ENCODE measurements at regions not wholly inside any gene's neighbourhood (a gene's known extent, or its start where the extent isn't known, plus 50 kb on each side); places are given as distances from the start of the nearest gene placed in this dataset.

DNA sequence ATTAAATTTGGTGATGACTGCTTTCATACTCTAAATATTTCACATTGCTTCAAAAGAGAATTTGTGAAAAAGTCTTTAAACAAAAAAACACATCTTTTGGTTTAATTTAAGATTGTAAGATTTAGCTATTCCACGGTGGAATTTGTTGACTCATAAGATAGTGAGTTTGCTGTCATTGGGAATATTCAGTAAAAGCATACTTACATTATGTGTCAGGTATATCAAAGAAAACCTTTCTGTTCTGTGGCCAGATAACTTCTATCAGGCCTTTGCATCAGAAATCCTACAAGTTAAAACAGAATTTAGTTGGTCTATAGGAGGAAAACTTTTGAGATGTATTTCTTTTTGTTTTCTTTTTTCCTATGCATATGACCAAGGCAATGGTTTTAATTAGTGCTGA lies 148.8 kb upstream of the E2F7 start:
- no peak for DNase-seq (ENCODE audit: extremely low read depth in 1 of 4, low spot score in 3 of 4)
- POLR2A ChIA-PET, result no interaction called here
- Histone ChIP-seq H4K20me1 (replicated peaks; ENCODE audit: control insufficient read depth, insufficient read depth, low read length) (no peaks in the 10 kb centered on the region), H3K4me3 (no peak overlapping the region), H3K4me2 (ENCODE audit: insufficient read depth, low read length) (no peak overlapping the region), H3K27me3 (ENCODE audit: control insufficient read depth in 2 of 2, insufficient read depth in 2 of 2, low read length in 2 of 2) (no peaks in the 10 kb centered on the region), H3K9ac (ENCODE audit: insufficient read depth in 1 of 2, low read depth in 2 of 2, low read length in 2 of 2) (no peak overlapping the region), H3K36me3 (ENCODE audit: control insufficient read depth, insufficient read depth, low read length) (no peaks in the 10 kb centered on the region), H2AFZ (ENCODE audit: low read depth, low read length) (no peak overlapping the region), H3K4me1 (replicated peaks in 1 of 2; ENCODE audit: control insufficient read depth in 2 of 2, insufficient read depth in 2 of 2, low read length in 2 of 2) (no peaks in the 10 kb centered on the region), H3K79me2 (ENCODE audit: control insufficient read depth, insufficient read depth, low read length) (no peaks in the 10 kb centered on the region), H3K9me1 (ENCODE audit: control insufficient read depth, insufficient read depth, low read length) (no peaks in the 10 kb centered on the region), H3K27ac (ENCODE audit: extremely low read depth, low read depth, low read length) (no peak overlapping the region), H3K9me3 (replicated peaks; ENCODE audit: control insufficient read depth, insufficient read depth, low read depth, low read length) (no peaks in the 10 kb centered on the region)
- no peak for ATAC-seq
- CTCF ChIA-PET (ENCODE audit: low intra/inter-chr PET ratio), result no interaction called here
- no peak for FAIRE-seq
- in situ Hi-C loops (cut with MboI), result no loop called here
- intact Hi-C loops (cut with micrococcal nuclease), result no loop called here
- TF ChIP-seq ZNF583 (CRISPR knock-in tag; IDR thresholded peaks at IDR 0.05), result no peak
- no peak for TF ChIP-seq SRSF9 (IDR thresholded peaks at IDR 0.05; ENCODE audit: borderline replicate concordance, low read depth, low read length)
- no peak for TF ChIP-seq KAT2B (IDR thresholded peaks at IDR 0.05; ENCODE audit: low read depth, low read length)
- TF ChIP-seq SRF (CRISPR knock-in tag; IDR thresholded peaks at IDR 0.05), result no peak
- no peak for TF ChIP-seq MEF2D (tag; conservative IDR thresholded peaks at IDR 0.05; ENCODE audit: low read depth)
- BruUV-seq (replicated peaks), result no TSS peak
- 0% methylated on average over 1 of the region's 1 CpG for WGBS (ENCODE audit: insufficient coverage, low coverage, missing lambda C conversion rate)

DNA sequence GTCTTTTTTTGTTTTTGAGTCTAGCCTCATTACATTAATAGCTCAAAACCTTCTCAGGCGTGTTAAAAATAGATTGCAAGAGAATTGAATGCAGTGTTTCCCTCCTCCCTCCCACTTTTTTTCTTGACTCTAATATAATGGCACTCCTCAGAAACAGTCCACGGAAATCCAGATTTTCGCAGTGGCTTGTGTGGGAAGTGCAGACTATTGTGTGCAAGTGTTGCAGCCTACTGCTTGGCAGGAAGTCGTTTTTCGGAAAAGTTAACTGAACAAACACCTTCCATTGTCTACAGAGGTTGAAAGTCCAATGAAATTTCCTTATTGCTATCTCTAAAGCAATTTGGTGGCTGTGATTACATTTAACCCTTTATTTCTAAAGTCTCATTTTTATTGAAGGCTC lies 147.9 kb upstream of the E2F7 start:
- WGBS (ENCODE audit: insufficient coverage, low coverage, missing lambda C conversion rate), result 3% methylated on average over 5 of the region's 5 CpGs
- Histone ChIP-seq H3K79me2 (ENCODE audit: control insufficient read depth, insufficient read depth, low read length) (no peaks in the 10 kb centered on the region), H3K9ac (ENCODE audit: insufficient read depth in 1 of 2, low read depth in 2 of 2, low read length in 2 of 2) (no peak overlapping the region), H3K9me3 (replicated peaks; ENCODE audit: control insufficient read depth, insufficient read depth, low read depth, low read length) (no peaks in the 10 kb centered on the region), H3K4me3 (no peak overlapping the region), H3K4me2 (ENCODE audit: insufficient read depth, low read length) (no peak overlapping the region), H3K4me1 (replicated peaks in 1 of 2; ENCODE audit: control insufficient read depth in 2 of 2, insufficient read depth in 2 of 2, low read length in 2 of 2) (no peaks in the 10 kb centered on the region), H2AFZ (ENCODE audit: low read depth, low read length) (no peak overlapping the region), H3K27ac (ENCODE audit: extremely low read depth, low read depth, low read length) (no peak overlapping the region), H3K9me1 (ENCODE audit: control insufficient read depth, insufficient read depth, low read length) (no peaks in the 10 kb centered on the region), H4K20me1 (replicated peaks; ENCODE audit: control insufficient read depth, insufficient read depth, low read length) (no peaks in the 10 kb centered on the region), H3K36me3 (ENCODE audit: control insufficient read depth, insufficient read depth, low read length) (no peaks in the 10 kb centered on the region), H3K27me3 (ENCODE audit: control insufficient read depth in 2 of 2, insufficient read depth in 2 of 2, low read length in 2 of 2) (no peaks in the 10 kb centered on the region)
- BruUV-seq (replicated peaks), result no TSS peak
- DNase-seq (ENCODE audit: extremely low read depth in 1 of 4, low spot score in 3 of 4) (no peak), ATAC-seq (no peak), FAIRE-seq (no peak)
- in situ Hi-C loops (cut with MboI) (no loop called here), intact Hi-C loops (cut with micrococcal nuclease) (no loop called here)
- CTCF ChIA-PET (ENCODE audit: low intra/inter-chr PET ratio), result no interaction called here
- POLR2A ChIA-PET, result interaction anchor here (0.7 kb wide), 1 partner anchor 12 kb away, joined by 5 read pairs; no protein-coding TSS in a partner anchor
- TF ChIP-seq ZNF75A (CRISPR knock-in tag; IDR thresholded peaks at IDR 0.05) (no peak), HCFC1 (IDR thresholded peaks at IDR 0.05; ENCODE audit: low read depth, low read length) (no peak), FOXA1 (IDR thresholded peaks at IDR 0.05; ENCODE audit: borderline replicate concordance) (no peak), ZNF57 (CRISPR knock-in tag; IDR thresholded peaks at IDR 0.05) (no peak)
- TF ChIP-seq, protein P1, sequence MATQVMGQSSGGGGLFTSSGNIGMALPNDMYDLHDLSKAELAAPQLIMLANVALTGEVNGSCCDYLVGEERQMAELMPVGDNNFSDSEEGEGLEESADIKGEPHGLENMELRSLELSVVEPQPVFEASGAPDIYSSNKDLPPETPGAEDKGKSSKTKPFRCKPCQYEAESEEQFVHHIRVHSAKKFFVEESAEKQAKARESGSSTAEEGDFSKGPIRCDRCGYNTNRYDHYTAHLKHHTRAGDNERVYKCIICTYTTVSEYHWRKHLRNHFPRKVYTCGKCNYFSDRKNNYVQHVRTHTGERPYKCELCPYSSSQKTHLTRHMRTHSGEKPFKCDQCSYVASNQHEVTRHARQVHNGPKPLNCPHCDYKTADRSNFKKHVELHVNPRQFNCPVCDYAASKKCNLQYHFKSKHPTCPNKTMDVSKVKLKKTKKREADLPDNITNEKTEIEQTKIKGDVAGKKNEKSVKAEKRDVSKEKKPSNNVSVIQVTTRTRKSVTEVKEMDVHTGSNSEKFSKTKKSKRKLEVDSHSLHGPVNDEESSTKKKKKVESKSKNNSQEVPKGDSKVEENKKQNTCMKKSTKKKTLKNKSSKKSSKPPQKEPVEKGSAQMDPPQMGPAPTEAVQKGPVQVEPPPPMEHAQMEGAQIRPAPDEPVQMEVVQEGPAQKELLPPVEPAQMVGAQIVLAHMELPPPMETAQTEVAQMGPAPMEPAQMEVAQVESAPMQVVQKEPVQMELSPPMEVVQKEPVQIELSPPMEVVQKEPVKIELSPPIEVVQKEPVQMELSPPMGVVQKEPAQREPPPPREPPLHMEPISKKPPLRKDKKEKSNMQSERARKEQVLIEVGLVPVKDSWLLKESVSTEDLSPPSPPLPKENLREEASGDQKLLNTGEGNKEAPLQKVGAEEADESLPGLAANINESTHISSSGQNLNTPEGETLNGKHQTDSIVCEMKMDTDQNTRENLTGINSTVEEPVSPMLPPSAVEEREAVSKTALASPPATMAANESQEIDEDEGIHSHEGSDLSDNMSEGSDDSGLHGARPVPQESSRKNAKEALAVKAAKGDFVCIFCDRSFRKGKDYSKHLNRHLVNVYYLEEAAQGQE (IDR thresholded peaks at IDR 0.05; ENCODE audit: borderline replicate concordance), result no peak
- TF ChIP-seq, protein P1 (CRISPR knock-in tag; IDR thresholded peaks at IDR 0.05; ENCODE audit: low read depth), result no peak
